Ascending aorta (tissue), 2 donors: ENCODE measurements at regions not wholly inside any gene's neighbourhood (a gene's known extent, or its start where the extent isn't known, plus 50 kb on each side); places are given as distances from the start of the nearest gene placed in this dataset.

ENCODE experiments used
- DNase-seq, 2 donors: peaks; one replicate each; pipeline ENCODE4 v3.0.0-alpha.2; 2019; ENCODE audit warnings: low spot score in 2 of 2
- H3K27ac ChIP-seq, 2 donors: fragments of 200-600 bp; sonication (generic); one replicate each; pipeline ENCODE4 v1.5.1; 2016 to 2017; ENCODE audit warnings: mild to moderate bottlenecking in 1 of 2
- H3K27me3 ChIP-seq: fragments of 200-600 bp; sonication (generic); one replicate; pipeline ENCODE4 v1.5.1; 2017
- H3K36me3 ChIP-seq, 2 donors: fragments of 200-600 bp; sonication (generic); one replicate each; pipeline ENCODE4 v1.5.1; 2016
- H3K4me1 ChIP-seq, 2 donors: fragments of 200-600 bp; sonication (generic); one replicate each; pipeline ENCODE4 v1.5.1; 2016 to 2017; ENCODE audit warnings: mild to moderate bottlenecking in 1 of 2
- H3K4me3 ChIP-seq, 2 donors: fragments of 200-600 bp; sonication (generic); one replicate each; pipeline ENCODE4 v1.5.1; 2016 to 2017; ENCODE audit warnings: mild to moderate bottlenecking in 1 of 2
- H3K9me3 ChIP-seq, 2 donors: fragments of 200-600 bp; sonication (generic); one replicate each; pipeline ENCODE4 v1.5.1; 2016
- intact Hi-C: fragments of 100-400 bp; cut with DNase I; formaldehyde crosslinking; loops from one replicate; pipeline ENCODE4 v1.15.1; 2023
- TF ChIP-seq, protein P1 (sequence below), 3 experiments: fragments of 200-600 bp in 2 of 3; fragments of 450-650 bp in 1 of 3; sonication (generic) in 2 of 3; IDR thresholded peaks; one replicate each; pipeline ENCODE4 v1.5.1; 2016 to 2019; ENCODE audit warnings: antibody characterized with exemption in 3 of 3, mild to moderate bottlenecking in 1 of 3, moderate library complexity in 1 of 3

DNA sequence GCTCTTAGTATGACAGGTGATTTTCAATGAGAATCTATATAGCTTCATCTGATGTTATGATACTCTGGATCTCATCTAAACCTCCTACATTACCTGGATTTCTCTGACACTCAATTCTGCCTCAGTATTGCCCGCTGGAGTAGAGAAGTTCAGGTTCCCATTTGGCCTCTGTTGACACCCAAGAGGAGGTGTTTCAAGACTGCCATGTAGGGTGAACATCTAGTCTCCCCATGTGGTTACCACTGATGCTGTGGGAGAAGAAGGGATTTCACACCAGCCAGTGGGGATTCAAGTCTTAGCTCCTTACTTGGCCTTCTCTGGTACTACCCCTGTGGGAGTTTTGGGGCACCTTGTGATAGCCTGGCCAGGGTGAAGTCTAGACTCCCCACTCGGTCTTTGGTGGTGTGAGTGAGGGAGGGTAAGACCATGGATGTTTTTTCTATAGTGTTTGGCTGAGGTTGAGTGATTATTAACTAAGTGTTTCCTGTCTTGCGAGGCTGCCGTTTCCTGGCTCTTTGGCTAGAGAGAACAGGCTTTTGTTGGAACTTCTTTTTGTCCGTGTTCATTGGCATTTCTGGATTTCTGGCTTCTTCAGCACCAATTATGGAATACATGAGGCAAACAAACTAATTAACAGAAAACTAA, 90.7 kb downstream of the RHOU start:
- Histone ChIP-seq H3K27ac (no peak overlapping the region), H3K36me3 (no peaks in the 10 kb centered on the region), H3K27me3 (no peaks in the 10 kb centered on the region), H3K9me3 (no peaks in the 10 kb centered on the region), H3K4me3 (no peak overlapping the region), H3K4me1 (no peaks in the 10 kb centered on the region)
- TF ChIP-seq, protein P1, sequence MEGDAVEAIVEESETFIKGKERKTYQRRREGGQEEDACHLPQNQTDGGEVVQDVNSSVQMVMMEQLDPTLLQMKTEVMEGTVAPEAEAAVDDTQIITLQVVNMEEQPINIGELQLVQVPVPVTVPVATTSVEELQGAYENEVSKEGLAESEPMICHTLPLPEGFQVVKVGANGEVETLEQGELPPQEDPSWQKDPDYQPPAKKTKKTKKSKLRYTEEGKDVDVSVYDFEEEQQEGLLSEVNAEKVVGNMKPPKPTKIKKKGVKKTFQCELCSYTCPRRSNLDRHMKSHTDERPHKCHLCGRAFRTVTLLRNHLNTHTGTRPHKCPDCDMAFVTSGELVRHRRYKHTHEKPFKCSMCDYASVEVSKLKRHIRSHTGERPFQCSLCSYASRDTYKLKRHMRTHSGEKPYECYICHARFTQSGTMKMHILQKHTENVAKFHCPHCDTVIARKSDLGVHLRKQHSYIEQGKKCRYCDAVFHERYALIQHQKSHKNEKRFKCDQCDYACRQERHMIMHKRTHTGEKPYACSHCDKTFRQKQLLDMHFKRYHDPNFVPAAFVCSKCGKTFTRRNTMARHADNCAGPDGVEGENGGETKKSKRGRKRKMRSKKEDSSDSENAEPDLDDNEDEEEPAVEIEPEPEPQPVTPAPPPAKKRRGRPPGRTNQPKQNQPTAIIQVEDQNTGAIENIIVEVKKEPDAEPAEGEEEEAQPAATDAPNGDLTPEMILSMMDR (IDR thresholded peaks at IDR 0.05), result no peak
- intact Hi-C loops, result no loop called here
- no peak for DNase-seq

- DNase-seq, result no peak
- TF ChIP-seq, protein P1 (IDR thresholded peaks at IDR 0.05), result no peak
- intact Hi-C loops, result no loop called here
- Histone ChIP-seq H3K27me3 (no peaks in the 10 kb centered on the region), H3K4me1 (no peaks in the 10 kb centered on the region), H3K9me3 (no peaks in the 10 kb centered on the region), H3K36me3 (no peaks in the 10 kb centered on the region), H3K4me3 (no peak overlapping the region), H3K27ac (no peak overlapping the region)
These were observed 91.7 kb downstream of the RHOU start for GRCh38 chr1:228827019-228827418.

DNA sequence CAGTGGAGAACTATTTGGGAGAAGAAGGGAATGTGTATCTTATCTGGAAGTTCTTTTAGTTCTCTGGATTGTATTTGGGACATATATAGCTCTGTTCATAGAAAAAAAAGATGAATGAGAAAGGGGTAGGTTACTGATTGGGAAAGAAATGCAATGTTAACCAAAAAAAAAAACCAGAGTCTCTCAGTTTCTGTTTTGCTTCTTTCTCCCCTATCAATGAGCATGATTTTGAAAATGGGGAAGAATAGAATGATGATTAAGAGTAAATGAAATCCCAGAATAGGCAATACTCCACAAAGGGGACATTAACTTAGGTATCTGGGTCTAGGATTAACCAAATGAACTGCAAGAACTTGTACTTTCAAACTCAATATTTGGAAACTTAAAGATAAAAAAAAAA, 92.9 kb downstream of the RHOU start:
- H3K27ac ChIP-seq, result no peak overlapping the region
- no peaks in the 10 kb centered on the region for H3K4me1 ChIP-seq
- intact Hi-C loops, result no loop called here
- TF ChIP-seq, protein P1 (IDR thresholded peaks at IDR 0.05), result no peak
- no peaks in the 10 kb centered on the region for H3K36me3 ChIP-seq
- H3K4me3 ChIP-seq, result no peak overlapping the region
- H3K27me3 ChIP-seq, result no peaks in the 10 kb centered on the region
- DNase-seq, result no peak
- H3K9me3 ChIP-seq, result no peaks in the 10 kb centered on the region

DNA sequence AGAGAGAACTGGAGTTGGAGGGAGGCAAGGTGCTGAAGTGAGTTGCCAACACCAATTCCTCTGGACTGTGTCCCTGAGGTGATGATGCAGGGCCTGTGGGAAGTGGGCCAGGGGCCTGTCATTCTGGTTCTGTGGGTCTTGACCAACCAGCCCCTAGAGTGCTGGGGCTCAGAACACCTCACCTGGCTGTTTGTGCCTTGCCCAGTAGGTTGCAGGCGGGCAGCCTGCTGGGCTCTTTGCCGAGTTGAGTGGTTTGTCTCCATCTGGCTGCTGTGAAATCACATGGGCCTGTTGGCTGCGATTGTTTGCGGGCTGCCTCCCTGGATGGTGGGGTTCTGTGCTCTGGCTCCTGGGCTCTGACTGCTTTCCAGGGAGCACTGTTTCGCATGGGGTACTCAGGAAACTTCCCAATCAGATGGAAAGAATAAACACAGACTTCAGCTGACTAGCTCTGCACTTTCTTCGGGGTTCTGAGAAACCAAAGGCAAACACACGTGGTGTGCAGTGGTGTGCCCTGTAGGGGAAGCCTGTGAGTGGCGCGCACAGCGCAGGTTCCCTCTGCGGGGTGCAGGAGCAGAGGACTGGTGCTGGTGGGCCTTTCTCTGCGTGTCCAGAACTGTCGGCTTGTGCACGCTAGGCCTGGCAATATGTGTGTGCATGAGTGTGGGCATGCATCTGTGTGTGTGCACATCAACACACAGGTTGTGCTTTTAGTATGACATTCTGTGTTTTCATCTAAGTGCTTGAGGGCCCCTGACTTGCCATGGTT, 95.1 kb downstream of the RHOU start:
- Histone ChIP-seq H3K9me3 (no peaks in the 10 kb centered on the region), H3K4me3 (no peak overlapping the region), H3K27me3 (no peaks in the 10 kb centered on the region), H3K27ac (no peak overlapping the region), H3K4me1 (peaks cover 6 to 11% of the 10 kb centered on the region in 2 donors), H3K36me3 (no peaks in the 10 kb centered on the region)
- intact Hi-C loops, result no loop called here
- no peak for DNase-seq
- TF ChIP-seq, protein P1 (IDR thresholded peaks at IDR 0.05), result no peak

- intact Hi-C loops, result no loop called here
- TF ChIP-seq, protein P1 (IDR thresholded peaks at IDR 0.05), result no peak
- H3K27ac ChIP-seq, result peak overlapping the region in 1 of 2 donors; percentile 30
These were observed 95.7 kb downstream of the RHOU start for GRCh38 chr1:228830954-228831481.

More at GRCh38 chr1:228830954-228831481, 95.7 kb downstream of the RHOU start:
- DNase-seq, result no peak
- Histone ChIP-seq H3K9me3 (no peaks in the 10 kb centered on the region), H3K4me3 (no peak overlapping the region), H3K36me3 (no peaks in the 10 kb centered on the region), H3K4me1 (peaks cover 6 to 11% of the 10 kb centered on the region in 2 donors), H3K27me3 (no peaks in the 10 kb centered on the region)
